ENCODE measurements at regions not wholly inside any gene's neighbourhood (a gene's known extent, or its start where the extent isn't known, plus 50 kb on each side); places are given as distances from the start of the nearest gene placed in this dataset.

DNA sequence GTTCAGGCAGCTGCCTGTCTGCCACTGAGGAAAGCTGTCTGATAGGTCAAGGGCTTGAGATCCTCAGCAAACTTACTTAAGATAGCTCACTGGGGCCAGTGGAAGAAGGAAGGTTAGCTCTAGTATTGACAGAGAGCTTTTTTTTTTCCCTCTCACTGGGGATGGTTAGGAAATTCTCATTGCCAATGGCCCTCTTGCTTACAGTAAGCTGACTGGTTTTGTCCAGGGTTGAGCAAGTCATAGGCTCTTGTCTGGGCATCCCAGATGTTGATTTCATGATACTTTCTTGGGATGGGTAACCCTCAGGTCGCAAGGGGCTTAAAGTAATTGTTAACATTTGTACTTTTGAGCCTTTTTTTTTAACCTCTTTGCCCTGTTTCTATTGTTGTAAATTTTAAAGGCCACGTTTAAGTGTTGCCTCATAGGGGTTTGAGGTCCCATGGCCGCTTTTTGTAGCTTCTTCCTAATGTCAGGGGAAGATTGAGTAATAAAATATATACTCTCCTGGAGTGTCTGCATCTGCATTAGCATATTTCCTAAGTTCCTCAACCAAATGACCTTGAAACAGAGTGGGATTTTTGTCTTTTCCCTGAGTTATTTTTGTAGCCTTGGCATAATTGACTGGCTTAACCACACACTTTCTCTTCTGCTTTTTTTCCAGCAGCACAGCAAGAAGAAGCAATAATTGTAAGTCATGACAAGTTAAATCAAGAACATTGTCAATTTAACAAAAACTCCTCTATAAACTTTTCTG is 716.0 kb downstream of the LRFN5 start:
- no peak for TF ChIP-seq CTCF (IDR thresholded peaks at IDR 0.05; ENCODE audit: extremely low read depth in 1 of 2, insufficient read depth in 1 of 2, low read depth in 1 of 2, low read length in 2 of 2)
- no peak for TF ChIP-seq POLR2A (IDR thresholded peaks at IDR 0.05; ENCODE audit: low read depth, low read length)
- no peak for TF ChIP-seq EZH2 (IDR thresholded peaks at IDR 0.05; ENCODE audit: borderline replicate concordance, low read depth, low read length, severe bottlenecking)
- no peak for TF ChIP-seq POLR2AphosphoS5 (IDR thresholded peaks at IDR 0.05; ENCODE audit: insufficient read depth, low read depth, low read length)

Data from endothelial cell of umbilical vein (primary cell).